ENCODE measurements at regions not wholly inside any gene's neighbourhood (a gene's known extent, or its start where the extent isn't known, plus 50 kb on each side); places are given as distances from the start of the nearest gene placed in this dataset.

DNA sequence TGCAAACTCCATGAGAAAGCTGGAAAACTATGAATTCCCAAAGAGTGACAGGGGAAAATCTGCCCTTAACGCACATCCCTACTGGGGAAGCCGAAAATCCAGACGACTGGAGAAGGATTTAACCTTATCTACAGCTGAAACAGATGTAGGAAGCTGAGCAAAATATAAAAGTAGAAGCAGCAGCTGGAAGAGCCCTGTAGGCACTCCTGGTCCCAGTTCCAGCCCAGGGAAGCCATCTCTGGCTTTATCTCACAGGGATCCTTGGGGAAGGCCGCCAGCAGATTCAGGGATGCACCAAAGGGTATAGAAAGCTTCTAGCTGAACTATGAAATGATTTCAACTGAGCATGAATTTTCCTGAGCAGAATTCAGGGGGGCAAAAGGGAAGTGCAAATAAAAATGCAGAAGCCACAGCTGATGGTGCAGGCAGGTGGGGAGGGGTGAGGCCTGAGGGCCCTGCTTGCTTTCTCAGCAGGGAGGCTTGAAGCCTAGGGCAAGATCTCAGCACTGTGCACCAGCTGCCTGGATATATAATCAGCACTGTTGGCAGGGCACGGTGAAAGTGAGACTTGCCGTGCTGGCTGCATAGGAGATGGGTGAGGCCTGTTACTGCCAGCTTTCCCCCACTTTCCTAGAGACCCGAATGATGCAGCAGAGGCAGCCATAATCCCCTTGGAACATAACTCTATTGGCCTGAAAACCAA, 2019.5 kb upstream of the NUDT12 start:
- H3K14ac ChIP-seq (ENCODE audit: insufficient read depth, low read length): no peak overlapping the region
- no peak overlapping the region for H3K4me2 ChIP-seq (ENCODE audit: insufficient read depth, insufficient read length, low read length)
- no peak overlapping the region for H3K4ac ChIP-seq (ENCODE audit: low read depth, low read length)
- H2BK120ac ChIP-seq (ENCODE audit: low read depth, low read length, poor library complexity, severe bottlenecking): no peak overlapping the region
- Mint-ChIP-seq H3K4me1 (no peaks in the 10 kb centered on the region), H3K36me3 (ENCODE audit: insufficient read depth in 1 of 3, low read depth in 3 of 3) (no peaks in the 10 kb centered on the region), H3K27me3 (ENCODE audit: low read depth) (no peaks in the 10 kb centered on the region), H3K27ac (peak overlapping the region in 1 of 3 experiments; percentile 76; a peak in 2 of 7 replicates), H3K4me3 (no peak overlapping the region), H3K9me3 (peaks cover 3 to 6% of the 10 kb centered on the region in 2 experiments; a peak in 4 of 5 replicates)
- no peak overlapping the region for H4K91ac ChIP-seq (ENCODE audit: insufficient read length, low read depth, low read length)
- no peak overlapping the region for H2BK12ac ChIP-seq (ENCODE audit: insufficient read length, low read depth, low read length)
- no peak for DNase-seq
- H2AFZ ChIP-seq (ENCODE audit: low read length): no peak overlapping the region
- H4K5ac ChIP-seq (ENCODE audit: insufficient read length, low read depth, low read length): no peak overlapping the region
- H3K23me2 ChIP-seq (ENCODE audit: insufficient read length, low read depth, low read length, poor library complexity, severe bottlenecking): no peaks in the 10 kb centered on the region
- H3K79me2 ChIP-seq (ENCODE audit: insufficient read depth, low read length): no peaks in the 10 kb centered on the region
- H3K4me1 ChIP-seq (ENCODE audit: insufficient read depth, low read length): no peaks in the 10 kb centered on the region
- H4K20me1 ChIP-seq (ENCODE audit: control insufficient read depth, insufficient read depth, insufficient read length): no peaks in the 10 kb centered on the region
- H4K8ac ChIP-seq (replicated peaks; ENCODE audit: insufficient read length, low read depth, low read length): no peak overlapping the region
- H3K27ac ChIP-seq (ENCODE audit: insufficient read length, low read depth, low read length): no peak overlapping the region
- no peak overlapping the region for H2AK5ac ChIP-seq (ENCODE audit: insufficient read length, low read length)
- no peak overlapping the region for H3K18ac ChIP-seq (ENCODE audit: insufficient read length, low read depth, low read length)
- H3T11ph ChIP-seq (ENCODE audit: low read length): no peak overlapping the region
- no peaks in the 10 kb centered on the region for H3K79me1 ChIP-seq (ENCODE audit: insufficient read depth, low read depth, low read length, poor library complexity, severe bottlenecking)
- no peak overlapping the region for H3K9ac ChIP-seq (ENCODE audit: extremely low read depth, insufficient read length, low read length)
- TF ChIP-seq, protein P1, sequence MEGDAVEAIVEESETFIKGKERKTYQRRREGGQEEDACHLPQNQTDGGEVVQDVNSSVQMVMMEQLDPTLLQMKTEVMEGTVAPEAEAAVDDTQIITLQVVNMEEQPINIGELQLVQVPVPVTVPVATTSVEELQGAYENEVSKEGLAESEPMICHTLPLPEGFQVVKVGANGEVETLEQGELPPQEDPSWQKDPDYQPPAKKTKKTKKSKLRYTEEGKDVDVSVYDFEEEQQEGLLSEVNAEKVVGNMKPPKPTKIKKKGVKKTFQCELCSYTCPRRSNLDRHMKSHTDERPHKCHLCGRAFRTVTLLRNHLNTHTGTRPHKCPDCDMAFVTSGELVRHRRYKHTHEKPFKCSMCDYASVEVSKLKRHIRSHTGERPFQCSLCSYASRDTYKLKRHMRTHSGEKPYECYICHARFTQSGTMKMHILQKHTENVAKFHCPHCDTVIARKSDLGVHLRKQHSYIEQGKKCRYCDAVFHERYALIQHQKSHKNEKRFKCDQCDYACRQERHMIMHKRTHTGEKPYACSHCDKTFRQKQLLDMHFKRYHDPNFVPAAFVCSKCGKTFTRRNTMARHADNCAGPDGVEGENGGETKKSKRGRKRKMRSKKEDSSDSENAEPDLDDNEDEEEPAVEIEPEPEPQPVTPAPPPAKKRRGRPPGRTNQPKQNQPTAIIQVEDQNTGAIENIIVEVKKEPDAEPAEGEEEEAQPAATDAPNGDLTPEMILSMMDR (conservative IDR thresholded peaks at IDR 0.05): no peak
- no peak overlapping the region for H2BK20ac ChIP-seq (ENCODE audit: low read depth, low read length, poor library complexity, severe bottlenecking)
- no peak overlapping the region for H2BK15ac ChIP-seq (ENCODE audit: low read depth, low read length)
- no peak overlapping the region for H3K23ac ChIP-seq (ENCODE audit: insufficient read length, low read depth, low read length)
- no peak overlapping the region for H2BK5ac ChIP-seq (ENCODE audit: insufficient read length, low read length)
- no peaks in the 10 kb centered on the region for H3K9me3 ChIP-seq (ENCODE audit: control insufficient read depth, low read depth, low read length)
- no CpG with 5 or more reads among the region's 7 CpGs for WGBS (ENCODE audit: extremely low coverage, insufficient read length, low lambda C conversion rate)
- no peaks in the 10 kb centered on the region for H3K27me3 ChIP-seq (ENCODE audit: insufficient read depth, low read length)
- H3K56ac ChIP-seq (ENCODE audit: insufficient read length, low read depth, low read length): no peak overlapping the region
